ENCODE measurements at regions not wholly inside any gene's neighbourhood (a gene's known extent, or its start where the extent isn't known, plus 50 kb on each side); places are given as distances from the start of the nearest gene placed in this dataset.

GRCh38 chr13:109389892-109390345 is 396.5 kb downstream of the IRS2 start:
- TF ChIP-seq POLR2AphosphoS5 (IDR thresholded peaks at IDR 0.05; ENCODE audit: low read depth, low read length) = no peak
- no peak for TF ChIP-seq JUND (IDR thresholded peaks at IDR 0.05)
- TF ChIP-seq SP1 (IDR thresholded peaks at IDR 0.05; ENCODE audit: low read depth) = no peak
- TF ChIP-seq CEBPB (IDR thresholded peaks at IDR 0.05; ENCODE audit: low read depth) = no peak
- TF ChIP-seq, protein P1, sequence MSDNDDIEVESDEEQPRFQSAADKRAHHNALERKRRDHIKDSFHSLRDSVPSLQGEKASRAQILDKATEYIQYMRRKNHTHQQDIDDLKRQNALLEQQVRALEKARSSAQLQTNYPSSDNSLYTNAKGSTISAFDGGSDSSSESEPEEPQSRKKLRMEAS (IDR thresholded peaks at IDR 0.05) = no peak
- TF ChIP-seq EZH2 (IDR thresholded peaks at IDR 0.05) = no peak
- TF ChIP-seq POLR2A (IDR thresholded peaks at IDR 0.05; ENCODE audit: borderline replicate concordance, extremely low read depth, insufficient read depth, insufficient read length) = no peak
- TF ChIP-seq REST (IDR thresholded peaks at IDR 0.05; ENCODE audit: low read depth) = no peak

Measured in HCT116 (cell line).